DMS79 treated with DMSO at 0.1 percent for 48 hours (cell line): ENCODE measurements at regions not wholly inside any gene's neighbourhood (a gene's known extent, or its start where the extent isn't known, plus 50 kb on each side); places are given as distances from the start of the nearest gene placed in this dataset.

Experiments used
- DNase-seq: peaks from one replicate; lab custom pipeline; 2025; lab: John Stamatoyannopoulos, UW

DNA sequence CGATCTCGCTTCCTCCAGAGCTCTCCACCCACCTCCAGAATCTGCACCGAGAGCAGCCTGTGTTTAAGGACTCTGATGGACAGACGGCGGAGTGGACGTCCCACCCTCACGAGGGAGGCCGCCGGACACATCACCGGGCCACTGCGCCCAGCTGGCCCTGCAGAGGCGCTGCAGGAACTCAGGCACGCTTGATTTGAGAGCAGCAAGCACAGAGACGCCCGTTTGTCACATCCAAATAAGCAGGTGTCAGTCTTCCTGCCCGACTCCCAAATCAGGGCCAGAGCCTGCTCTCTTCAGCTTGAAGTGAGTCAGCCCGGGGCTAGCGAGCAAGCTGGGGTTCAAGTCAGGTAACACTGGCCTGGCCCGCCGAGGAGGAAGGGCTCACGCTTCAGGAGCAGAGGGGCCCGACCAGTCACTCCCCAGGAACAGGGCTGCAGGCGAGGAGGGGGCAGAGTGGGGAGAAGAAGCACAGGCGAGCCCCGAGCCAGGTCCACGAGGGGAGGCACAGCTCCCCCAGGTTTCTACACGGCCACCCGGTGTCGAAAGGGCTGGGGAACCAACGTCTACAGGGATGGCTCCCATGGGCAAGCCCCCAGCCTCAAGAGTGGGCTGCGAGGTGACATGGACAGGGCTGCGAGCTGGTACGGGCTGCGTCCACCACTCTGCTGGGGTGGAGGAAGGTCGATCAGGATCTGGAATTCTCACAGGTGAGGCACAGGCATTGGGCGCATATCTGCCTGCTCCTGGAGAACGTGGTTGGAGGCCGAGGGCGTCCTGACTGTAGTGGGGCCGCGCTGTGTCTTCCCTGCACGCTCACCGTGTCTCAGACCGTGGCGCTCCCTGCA is 52.5 kb upstream of the CTDP1 start:
- no peak for DNase-seq

DNA sequence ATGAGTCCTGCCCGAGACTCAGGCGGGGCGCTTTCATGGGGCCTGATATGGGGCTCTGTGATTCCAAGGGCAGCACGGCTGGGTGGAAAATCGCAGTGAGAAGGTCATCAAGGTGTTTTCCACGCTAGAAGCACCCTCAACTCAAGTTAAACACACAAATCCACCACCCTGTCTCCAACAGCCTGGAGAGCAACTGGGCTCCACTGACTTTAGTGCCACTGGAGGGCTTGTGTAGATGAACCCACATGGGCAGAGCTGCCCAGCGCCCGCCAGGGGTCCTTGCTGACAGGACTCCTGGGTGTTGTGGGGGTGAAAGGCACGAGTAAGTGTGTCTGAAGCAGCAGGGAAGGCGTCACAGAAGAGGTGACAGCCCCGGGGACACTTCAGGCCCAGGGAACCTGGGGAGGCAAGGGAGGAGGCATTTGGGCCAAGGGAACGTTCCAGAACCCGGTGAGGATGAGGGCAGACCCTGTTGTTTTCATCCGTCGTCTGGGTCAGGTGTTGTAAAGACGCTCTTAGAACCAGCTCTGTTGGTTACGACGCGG is 51.8 kb upstream of the CTDP1 start:
- DNase-seq = no peak

DNA sequence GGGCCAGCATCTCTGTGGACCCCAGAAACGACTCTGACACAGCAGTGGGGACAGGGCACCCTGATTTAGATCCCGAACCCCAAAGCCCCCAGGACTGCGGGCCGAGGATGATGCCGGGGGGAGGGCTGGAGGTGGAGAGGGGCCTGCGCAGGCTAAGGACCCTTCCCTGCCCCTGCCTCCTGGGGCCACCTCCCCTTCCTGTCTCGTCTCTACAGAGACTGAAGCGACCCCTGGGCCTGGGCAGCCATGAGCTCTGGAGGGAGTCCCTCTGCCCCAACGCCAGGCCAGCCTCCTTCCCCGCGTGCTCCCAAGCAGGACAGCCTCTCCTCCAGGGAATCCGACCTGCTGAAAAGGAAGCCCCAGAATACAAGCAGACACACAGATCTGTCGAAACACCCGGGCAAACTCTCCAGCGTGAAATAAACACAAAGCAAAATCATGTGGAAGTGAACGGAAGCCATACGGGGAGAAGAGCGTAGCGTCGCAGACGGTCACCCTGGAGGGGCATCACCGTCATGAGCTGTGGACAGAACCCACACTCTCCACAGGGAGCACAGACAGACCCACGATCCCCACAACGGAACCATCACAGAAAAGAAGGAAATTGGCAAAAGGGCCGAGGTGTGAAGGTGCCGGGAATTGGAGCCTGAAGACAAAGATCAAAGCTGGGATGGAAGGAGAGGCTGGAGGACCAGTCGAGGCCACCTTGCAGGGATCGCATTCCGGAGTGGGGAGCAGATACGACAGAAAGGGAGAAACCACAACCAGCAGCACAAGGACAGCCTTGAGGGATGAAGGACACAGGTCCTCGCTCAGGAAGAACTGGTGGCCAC is 51.0 kb upstream of the CTDP1 start:
- DNase-seq = no peak

DNA sequence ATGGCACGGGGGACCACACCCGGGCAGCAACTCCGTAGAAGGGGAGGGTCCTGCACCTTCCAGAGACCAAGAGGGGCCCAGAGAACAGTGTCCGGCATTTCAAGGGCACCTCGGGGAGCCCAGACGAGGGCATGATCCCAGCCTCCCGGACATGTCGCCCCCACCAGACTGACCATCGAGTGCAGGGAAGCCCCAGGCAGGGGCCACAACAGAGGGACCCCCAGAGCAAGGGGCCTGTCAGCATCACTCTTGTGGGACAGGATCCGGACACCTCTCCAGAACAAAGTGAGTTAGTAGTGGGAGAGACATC is 50.4 kb upstream of the CTDP1 start:
- no peak for DNase-seq

DNA sequence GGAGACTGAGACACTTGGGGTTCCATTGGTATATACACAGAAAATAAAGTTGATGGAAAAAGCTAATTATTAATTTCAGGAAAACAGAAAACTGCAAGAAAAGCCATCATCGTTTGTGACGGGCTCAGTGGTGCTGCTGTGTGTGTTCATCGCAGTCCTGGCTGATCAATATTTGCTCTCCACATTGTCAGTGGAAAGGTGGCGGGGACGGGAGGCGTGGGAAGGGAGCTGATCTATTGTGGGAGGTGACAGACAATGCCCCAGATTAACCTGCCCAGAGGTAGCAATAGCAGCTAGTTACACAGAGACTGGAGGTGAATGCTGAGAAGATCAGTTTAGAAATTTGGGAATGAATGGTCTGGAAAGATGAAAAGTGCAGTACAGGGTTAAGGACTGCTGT is 50.0 kb upstream of the CTDP1 start:
- no peak for DNase-seq
